Omental fat pad (tissue), 3 donors: ENCODE measurements at regions not wholly inside any gene's neighbourhood (a gene's known extent, or its start where the extent isn't known, plus 50 kb on each side); places are given as distances from the start of the nearest gene placed in this dataset.

Source experiments
- ATAC-seq: fragments of 150-250 bp; one replicate; pipeline ENCODE4 v1.9.1; 2016; ENCODE audit warnings: mild to moderate bottlenecking, moderate library complexity; ENCODE audit not compliant: low FRiP score
- DNase-seq: peaks from one replicate; pipeline ENCODE4 v3.0.0-alpha.2; 2019; ENCODE audit warnings: low spot score
- CTCF ChIP-seq, 3 donors: fragments of 450-650 bp; IDR thresholded peaks; one replicate each; pipeline ENCODE4 v1.5.1; 2016 to 2017; ENCODE audit warnings: antibody characterized with exemption in 3 of 3, mild to moderate bottlenecking in 3 of 3, moderate library complexity in 2 of 3

GRCh38 chr18:26764177-26764576, 101.3 kb downstream of the AQP4 start:
- ATAC-seq, result no peak
- no peak for TF ChIP-seq CTCF (IDR thresholded peaks at IDR 0.05)
- no peak for DNase-seq

GRCh38 chr18:26763446-26764110, 101.9 kb downstream of the AQP4 start:
- no peak for DNase-seq
- no peak for ATAC-seq
- no peak for TF ChIP-seq CTCF (IDR thresholded peaks at IDR 0.05)

GRCh38 chr18:26757263-26758019, 108.1 kb downstream of the AQP4 start:
- DNase-seq (no peak), ATAC-seq (no peak)
- TF ChIP-seq CTCF (IDR thresholded peaks at IDR 0.05), result no peak

- no peak for DNase-seq
- no peak for TF ChIP-seq CTCF (IDR thresholded peaks at IDR 0.05)
- ATAC-seq, result no peak
Observed at GRCh38 chr18:26756556-26756955, 109.0 kb downstream of the AQP4 start.

- TF ChIP-seq CTCF (IDR thresholded peaks at IDR 0.05), result no peak
- no peak for DNase-seq
- no peak for ATAC-seq
Observed at GRCh38 chr18:26746826-26747475, 118.6 kb downstream of the AQP4 start.

- ATAC-seq (no peak), DNase-seq (no peak)
Observed at GRCh38 chr18:26746398-26746797, 119.1 kb downstream of the AQP4 start.

More at GRCh38 chr18:26746398-26746797, 119.1 kb downstream of the AQP4 start:
- TF ChIP-seq CTCF (IDR thresholded peaks at IDR 0.05), result no peak
